Ishikawa (cell line): ENCODE measurements at regions not wholly inside any gene's neighbourhood (a gene's known extent, or its start where the extent isn't known, plus 50 kb on each side); places are given as distances from the start of the nearest gene placed in this dataset.

Experiments
- CEBPB ChIP-seq: IDR thresholded peaks from 2 replicates; pipeline ENCODE4 v1.6.1; 2012
- CREB1 ChIP-seq: IDR thresholded peaks from 2 replicates; pipeline ENCODE4 v1.6.1; 2012; ENCODE audit warnings: low read depth
- EGR1 ChIP-seq: IDR thresholded peaks from 2 replicates; pipeline ENCODE4 v1.6.1; 2012
- EP300 ChIP-seq: IDR thresholded peaks from 2 replicates; pipeline ENCODE4 v1.6.1; 2012; ENCODE audit warnings: borderline replicate concordance
- FOXM1 ChIP-seq: IDR thresholded peaks from 2 replicates; pipeline ENCODE4 v1.6.1; 2012; ENCODE audit warnings: low read depth, borderline replicate concordance
- MAX ChIP-seq: IDR thresholded peaks from 2 replicates; pipeline ENCODE4 v1.6.1; 2012
- NFIC ChIP-seq: IDR thresholded peaks from 2 replicates; pipeline ENCODE4 v1.6.1; 2012
- RAD21 ChIP-seq: IDR thresholded peaks from 2 replicates; pipeline ENCODE4 v1.6.1; 2012; ENCODE audit warnings: low read depth
- TAF1 ChIP-seq: IDR thresholded peaks from 2 replicates; pipeline ENCODE4 v1.6.1; 2012; ENCODE audit warnings: low read depth, mild to moderate bottlenecking
- TCF12 ChIP-seq: IDR thresholded peaks from 2 replicates; pipeline ENCODE4 v1.6.1; 2012; ENCODE audit warnings: low read depth
- TEAD4 ChIP-seq: IDR thresholded peaks from 2 replicates; pipeline ENCODE4 v1.6.1; 2012
- YY1 ChIP-seq: IDR thresholded peaks from 2 replicates; pipeline ENCODE4 v1.6.1; 2012; ENCODE audit warnings: low read depth
- ZBTB7A ChIP-seq: IDR thresholded peaks from 2 replicates; pipeline ENCODE4 v1.6.1; 2012; ENCODE audit warnings: low read depth
- TF ChIP-seq, protein P1 (sequence below): IDR thresholded peaks from 2 replicates; pipeline ENCODE4 v1.6.1; 2012; ENCODE audit warnings: low read depth, mild to moderate bottlenecking
- TF ChIP-seq, protein P2 (sequence below): IDR thresholded peaks from 2 replicates; pipeline ENCODE4 v1.6.1; 2012

- peak; percentile 38; the same call in 1 of the 2 replicates for TF ChIP-seq RAD21
- no peak for TF ChIP-seq MAX
- TF ChIP-seq CREB1: no peak
Observed at GRCh38 chr6:786946-787763, 94.2 kb upstream of the EXOC2 start.

- TF ChIP-seq, protein P1, sequence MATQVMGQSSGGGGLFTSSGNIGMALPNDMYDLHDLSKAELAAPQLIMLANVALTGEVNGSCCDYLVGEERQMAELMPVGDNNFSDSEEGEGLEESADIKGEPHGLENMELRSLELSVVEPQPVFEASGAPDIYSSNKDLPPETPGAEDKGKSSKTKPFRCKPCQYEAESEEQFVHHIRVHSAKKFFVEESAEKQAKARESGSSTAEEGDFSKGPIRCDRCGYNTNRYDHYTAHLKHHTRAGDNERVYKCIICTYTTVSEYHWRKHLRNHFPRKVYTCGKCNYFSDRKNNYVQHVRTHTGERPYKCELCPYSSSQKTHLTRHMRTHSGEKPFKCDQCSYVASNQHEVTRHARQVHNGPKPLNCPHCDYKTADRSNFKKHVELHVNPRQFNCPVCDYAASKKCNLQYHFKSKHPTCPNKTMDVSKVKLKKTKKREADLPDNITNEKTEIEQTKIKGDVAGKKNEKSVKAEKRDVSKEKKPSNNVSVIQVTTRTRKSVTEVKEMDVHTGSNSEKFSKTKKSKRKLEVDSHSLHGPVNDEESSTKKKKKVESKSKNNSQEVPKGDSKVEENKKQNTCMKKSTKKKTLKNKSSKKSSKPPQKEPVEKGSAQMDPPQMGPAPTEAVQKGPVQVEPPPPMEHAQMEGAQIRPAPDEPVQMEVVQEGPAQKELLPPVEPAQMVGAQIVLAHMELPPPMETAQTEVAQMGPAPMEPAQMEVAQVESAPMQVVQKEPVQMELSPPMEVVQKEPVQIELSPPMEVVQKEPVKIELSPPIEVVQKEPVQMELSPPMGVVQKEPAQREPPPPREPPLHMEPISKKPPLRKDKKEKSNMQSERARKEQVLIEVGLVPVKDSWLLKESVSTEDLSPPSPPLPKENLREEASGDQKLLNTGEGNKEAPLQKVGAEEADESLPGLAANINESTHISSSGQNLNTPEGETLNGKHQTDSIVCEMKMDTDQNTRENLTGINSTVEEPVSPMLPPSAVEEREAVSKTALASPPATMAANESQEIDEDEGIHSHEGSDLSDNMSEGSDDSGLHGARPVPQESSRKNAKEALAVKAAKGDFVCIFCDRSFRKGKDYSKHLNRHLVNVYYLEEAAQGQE: no peak
- TF ChIP-seq EGR1: no peak
- no peak for TF ChIP-seq TAF1
- no peak for TF ChIP-seq MAX
- TF ChIP-seq RAD21: no peak
- TF ChIP-seq YY1: no peak
- no peak for TF ChIP-seq CEBPB
- no peak for TF ChIP-seq EP300
- TF ChIP-seq, protein P2, sequence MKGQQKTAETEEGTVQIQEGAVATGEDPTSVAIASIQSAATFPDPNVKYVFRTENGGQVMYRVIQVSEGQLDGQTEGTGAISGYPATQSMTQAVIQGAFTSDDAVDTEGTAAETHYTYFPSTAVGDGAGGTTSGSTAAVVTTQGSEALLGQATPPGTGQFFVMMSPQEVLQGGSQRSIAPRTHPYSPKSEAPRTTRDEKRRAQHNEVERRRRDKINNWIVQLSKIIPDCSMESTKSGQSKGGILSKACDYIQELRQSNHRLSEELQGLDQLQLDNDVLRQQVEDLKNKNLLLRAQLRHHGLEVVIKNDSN: no peak
- no peak for TF ChIP-seq CREB1
- TF ChIP-seq TEAD4: no peak
- no peak for TF ChIP-seq NFIC
- no peak for TF ChIP-seq ZBTB7A
- TF ChIP-seq TCF12: no peak
- no peak for TF ChIP-seq FOXM1
Observed at GRCh38 chr6:783966-784735, 91.2 kb upstream of the EXOC2 start.

DNA sequence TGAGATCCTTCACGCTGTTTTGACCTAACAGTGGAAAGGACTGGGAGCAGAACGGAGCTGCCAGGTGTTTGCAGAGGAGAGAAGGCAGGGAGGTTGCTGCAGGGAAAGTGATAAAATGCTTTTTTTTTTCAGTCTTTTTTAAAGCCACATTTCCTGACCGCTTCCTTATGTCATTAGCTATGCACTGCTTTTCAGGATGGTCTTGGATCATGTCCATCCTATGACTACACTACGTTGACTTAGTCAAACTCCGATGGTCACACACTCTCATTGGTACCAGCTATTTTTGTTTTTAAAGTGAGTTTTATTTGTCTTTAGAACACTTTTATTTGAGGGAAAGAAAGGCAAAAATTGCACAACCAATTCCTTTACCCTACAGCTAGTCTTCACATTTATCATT, 89.2 kb upstream of the EXOC2 start:
- TF ChIP-seq NFIC (no peak), TAF1 (no peak), CREB1 (no peak), EP300 (no peak), MAX (no peak), FOXM1 (no peak), YY1 (no peak), TCF12 (no peak), TEAD4 (no peak), ZBTB7A (no peak), CEBPB (no peak), RAD21 (no peak), EGR1 (no peak)
- TF ChIP-seq, protein P1: no peak

- TF ChIP-seq TCF12: no peak
- TF ChIP-seq ZBTB7A: no peak
- no peak for TF ChIP-seq EGR1
- TF ChIP-seq, protein P1: no peak
- TF ChIP-seq EP300: no peak
- no peak for TF ChIP-seq RAD21
- TF ChIP-seq TAF1: no peak
- TF ChIP-seq TEAD4: no peak
- no peak for TF ChIP-seq YY1
- no peak for TF ChIP-seq MAX
- no peak for TF ChIP-seq CREB1
- TF ChIP-seq CEBPB: no peak
- no peak for TF ChIP-seq FOXM1
- TF ChIP-seq, protein P2: no peak
Observed at GRCh38 chr6:781350-781961, 88.5 kb upstream of the EXOC2 start.
